Choroid plexus epithelial cell (primary cell): ENCODE measurements at regions not wholly inside any gene's neighbourhood (a gene's known extent, or its start where the extent isn't known, plus 50 kb on each side); places are given as distances from the start of the nearest gene placed in this dataset.

ENCODE experiments used
- DNase-seq: peaks from one replicate; pipeline ENCODE4 v3.0.0-alpha.2; 2010; ENCODE audit warnings: low read depth
- H3K4me3 ChIP-seq: 2 replicates; pipeline ENCODE4 v1.5.1; 2011; ENCODE audit warnings: low read depth, mild to moderate bottlenecking, control low read depth, low read length, moderate library complexity
- CTCF ChIP-seq: conservative IDR thresholded peaks from 2 replicates; pipeline ENCODE4 v1.5.1; 2011; ENCODE audit warnings: low read depth, mild to moderate bottlenecking, control low read depth, inconsistent platforms, low read length, moderate library complexity

- H3K4me3 ChIP-seq = no peak overlapping the region
- no peak for TF ChIP-seq CTCF
- DNase-seq = no peak
Measured at GRCh38 chr1:99207216-99207615, 57.1 kb upstream of the PLPPR4 start.
